ENCODE measurements at regions not wholly inside any gene's neighbourhood (a gene's known extent, or its start where the extent isn't known, plus 50 kb on each side); places are given as distances from the start of the nearest gene placed in this dataset.

- Histone ChIP-seq H3K9ac (ENCODE audit: low read depth, low read length) (no peak overlapping the region), H3K4me2 (ENCODE audit: low read depth, low read length) (no peak overlapping the region), H3K18ac (ENCODE audit: low read depth, low read length) (no peak overlapping the region), H2BK120ac (ENCODE audit: low read depth, low read length) (peak overlapping the region; percentile 64; the same call in 1 of the 2 replicates), H2AK9ac (replicated peaks; ENCODE audit: low read depth, low read length, poor library complexity) (no peak overlapping the region), H2BK20ac (ENCODE audit: low read depth, low read length) (no peak overlapping the region), H4K8ac (ENCODE audit: low read depth in 2 of 2, low read length in 2 of 2) (no peak overlapping the region), H3K56ac (ENCODE audit: extremely low read depth, insufficient read depth, low read length) (no peak overlapping the region), H3K4me3 (ENCODE audit: insufficient read depth, low read depth, low read length) (no peak overlapping the region), H4K5ac (ENCODE audit: low read depth, low read length) (no peak overlapping the region), H3K27me3 (ENCODE audit: control insufficient read depth, insufficient read depth, low read length) (no peaks in the 10 kb centered on the region), H3K23ac (ENCODE audit: low read depth, low read length) (no peak overlapping the region), H2AFZ (replicated peaks; ENCODE audit: low read length, poor library complexity) (no peak overlapping the region), H3K79me1 (ENCODE audit: low read depth in 1 of 2, low read length in 2 of 2) (no peaks in the 10 kb centered on the region), H3K27ac (ENCODE audit: insufficient read depth, low read length) (no peak overlapping the region; the same call in 1 of the 2 replicates), H3K14ac (replicated peaks; ENCODE audit: low read depth, low read length) (no peak overlapping the region), H2AK5ac (ENCODE audit: low read depth, low read length) (peak overlapping the region; percentile 23; the same call in 1 of the 2 replicates), H4K91ac (ENCODE audit: insufficient read depth, low read depth, low read length) (peak overlapping the region; percentile 14; the same call in 1 of the 2 replicates), H2BK5ac (ENCODE audit: low read depth, low read length, poor library complexity, severe bottlenecking) (peak overlapping the region; percentile 38), H4K20me1 (ENCODE audit: insufficient read depth, low read length) (no peaks in the 10 kb centered on the region), H3K4me1 (ENCODE audit: control insufficient read depth, insufficient read depth, low read length) (peaks cover 2% of the 10 kb centered on the region), H3K9me3 (ENCODE audit: control insufficient read depth, insufficient read depth, low read length) (peaks cover 9% of the 10 kb centered on the region), H3K9me1 (ENCODE audit: insufficient read depth, low read length) (no peaks in the 10 kb centered on the region; the same call in 1 of the 2 replicates), H3K36me3 (ENCODE audit: control insufficient read depth, insufficient read depth, low read length) (no peaks in the 10 kb centered on the region), H2BK15ac (ENCODE audit: low read depth, low read length) (no peak overlapping the region), H3K4ac (ENCODE audit: low read depth, low read length) (0 out of 2 replicates have a peak overlapping the region, but pooled peaks have one; percentile 20)
- no peak for DNase-seq
- in situ Hi-C loops (cut with MboI; ENCODE audit: low sequenced_read_pairs) (no loop called here), intact Hi-C loops (cut with micrococcal nuclease) (no loop called here), dilution Hi-C loops (cut with HindIII; ENCODE audit: low sequenced_read_pairs, unreplicated experiment) (no loop called here)
- CTCF ChIA-PET = no interaction called here
- TF ChIP-seq CEBPB (IDR thresholded peaks at IDR 0.05; ENCODE audit: low read depth, low read length) (no peak), RFX5 (IDR thresholded peaks at IDR 0.05; ENCODE audit: low read depth, low read length) (no peak), USF2 (IDR thresholded peaks at IDR 0.05; ENCODE audit: low read depth, low read length) (no peak), RCOR1 (IDR thresholded peaks at IDR 0.05; ENCODE audit: insufficient replicate concordance, low read length) (no peak), CTCF (conservative IDR thresholded peaks at IDR 0.05; ENCODE audit: low read depth, low read length) (no peak), RAD21 (IDR thresholded peaks at IDR 0.05; ENCODE audit: low read length) (no peak), POLR2A (IDR thresholded peaks at IDR 0.05; ENCODE audit: low read depth, low read length) (no peak), BHLHE40 (IDR thresholded peaks at IDR 0.05; ENCODE audit: low read depth, low read length) (no peak), SMC3 (IDR thresholded peaks at IDR 0.05; ENCODE audit: low read depth, low read length) (no peak), MAFK (IDR thresholded peaks at IDR 0.05; ENCODE audit: low read depth, low read length) (no peak), MAZ (IDR thresholded peaks at IDR 0.05; ENCODE audit: borderline replicate concordance, low read depth, low read length) (no peak), NFE2L2 (IDR thresholded peaks at IDR 0.05; ENCODE audit: low read depth, low read length) (no peak), MXI1 (IDR thresholded peaks at IDR 0.05; ENCODE audit: borderline replicate concordance, low read depth, low read length) (no peak), CHD1 (IDR thresholded peaks at IDR 0.05; ENCODE audit: low read depth, low read length) (no peak), FOS (IDR thresholded peaks at IDR 0.05; ENCODE audit: low read depth, low read length) (no peak), ELK1 (IDR thresholded peaks at IDR 0.05; ENCODE audit: borderline replicate concordance, low read depth, low read length) (no peak)
- POLR2A ChIA-PET (ENCODE audit: unreplicated experiment) = no interaction called here
- no peak for ATAC-seq (ENCODE audit: low read depth)
- BruUV-seq (replicated peaks) = no TSS peak
- WGBS, 2 experiments (ENCODE audit: extremely low coverage in 2 of 2, insufficient read length in 1 of 2) = 91% methylated on average over 4 of the region's 4 CpGs; no CpG with 5 or more reads in 1 of the 2 experiments
Measured at GRCh38 chr3:46113608-46114007, 86.3 kb upstream of the XCR1 start.

All from IMR-90 (cell line).